DOHH2 (cell line): ENCODE measurements at regions not wholly inside any gene's neighbourhood (a gene's known extent, or its start where the extent isn't known, plus 50 kb on each side); places are given as distances from the start of the nearest gene placed in this dataset.

Source experiments
- H3F3A ChIP-seq: fragments of 200-600 bp; sonication (generic), shearing (Covaris generic); 2 replicates; pipeline ENCODE4 v1.6.0; 2016; ENCODE audit warnings: antibody characterized with exemption, mild to moderate bottlenecking; ENCODE audit not compliant: control insufficient read depth, insufficient read depth
- H3K27ac ChIP-seq: fragments of 200-600 bp; sonication (generic); 2 replicates; pipeline ENCODE4 v1.5.1; 2014; ENCODE audit warnings: low read depth, mild to moderate bottlenecking, low read length, moderate library complexity
- H3K27me3 ChIP-seq: fragments of 200-600 bp; sonication (generic); 2 replicates; pipeline ENCODE4 v1.6.1; 2014; ENCODE audit warnings: mild to moderate bottlenecking, low read length, mixed read lengths; ENCODE audit not compliant: control insufficient read depth
- H3K36me3 ChIP-seq: fragments of 200-600 bp; sonication (generic); 2 replicates; pipeline ENCODE4 v1.6.1; 2014; ENCODE audit warnings: mild to moderate bottlenecking, low read length, moderate library complexity, mixed read lengths; ENCODE audit not compliant: control insufficient read depth
- H3K4me1 ChIP-seq: fragments of 200-600 bp; sonication (generic); 2 replicates; pipeline ENCODE4 v1.6.1; 2014; ENCODE audit warnings: mild to moderate bottlenecking, low read length, mixed read lengths; ENCODE audit not compliant: control insufficient read depth
- H3K4me2 ChIP-seq: fragments of 200-600 bp; sonication (generic); 2 replicates; pipeline ENCODE4 v1.6.0; 2014; ENCODE audit warnings: mild to moderate bottlenecking, low read length, moderate library complexity
- H3K4me3 ChIP-seq: fragments of 200-600 bp; sonication (generic); 2 replicates; pipeline ENCODE4 v1.5.1; 2014; ENCODE audit warnings: mild to moderate bottlenecking, low read length, mixed read lengths
- H3K79me2 ChIP-seq: fragments of 200-600 bp; sonication (generic); 2 replicates; pipeline ENCODE4 v1.6.1; 2014; ENCODE audit warnings: mild to moderate bottlenecking, low read length, mixed read lengths; ENCODE audit not compliant: control insufficient read depth
- H3K9me2 ChIP-seq: fragments of 200-600 bp; sonication (generic); replicated peaks from 2 replicates; pipeline ENCODE4 v1.6.1; 2014; ENCODE audit warnings: mild to moderate bottlenecking, low read length, mixed read lengths; ENCODE audit not compliant: control insufficient read depth
- H3K9me3 ChIP-seq: fragments of 200-600 bp; sonication (generic); 2 replicates; pipeline ENCODE4 v1.6.1; 2014; ENCODE audit warnings: antibody characterized with exemption, low read length, mixed read lengths; ENCODE audit not compliant: control insufficient read depth, insufficient read depth
- H4K20me1 ChIP-seq: fragments of 200-600 bp; sonication (generic); 2 replicates; pipeline ENCODE4 v1.6.0; 2014; ENCODE audit warnings: low read depth, mild to moderate bottlenecking, antibody characterized with exemption, low read length, moderate library complexity; ENCODE audit not compliant: control insufficient read depth, insufficient read depth
- CTCF ChIP-seq: fragments of 200-600 bp; sonication (generic); IDR thresholded peaks from one replicate; pipeline ENCODE4 v1.5.1; 2014; ENCODE audit warnings: antibody characterized with exemption, mild to moderate bottlenecking, low read depth, low read length; ENCODE audit not compliant: poor library complexity, severe bottlenecking
- EZH2phosphoT487 ChIP-seq: fragments of 200-600 bp; sonication (generic); IDR thresholded peaks from 2 replicates; pipeline ENCODE4 v1.6.1; 2017; ENCODE audit warnings: borderline replicate concordance, mild to moderate bottlenecking, antibody characterized with exemption, low read length, moderate library complexity, mixed read lengths

DNA sequence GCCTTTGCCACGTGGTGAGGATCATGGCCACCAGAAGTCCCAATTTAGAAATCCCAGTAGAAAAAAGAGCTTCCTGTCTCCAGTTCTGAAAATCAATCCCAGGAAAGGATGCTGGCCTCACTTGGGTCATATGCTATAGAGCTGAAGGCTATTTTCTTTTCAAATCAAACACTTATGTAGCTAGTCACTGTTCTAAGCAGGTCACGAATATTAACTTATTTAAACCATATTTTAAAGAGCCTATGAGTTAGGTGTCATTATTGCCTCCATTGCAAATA lies 97.5 kb downstream of the VCPKMT start:
- H3K27ac ChIP-seq, result no peak overlapping the region

GRCh38 chr14:50020184-50020583 lies 96.2 kb downstream of the VCPKMT start:
- H3K9me3 ChIP-seq, result no peaks in the 10 kb centered on the region
- no peak overlapping the region for H3K4me3 ChIP-seq
- no peaks in the 10 kb centered on the region for H3K79me2 ChIP-seq
- TF ChIP-seq CTCF, result no peak
- TF ChIP-seq EZH2phosphoT487, result no peak
- H4K20me1 ChIP-seq, result no peaks in the 10 kb centered on the region
- H3K36me3 ChIP-seq, result no peaks in the 10 kb centered on the region
- no peaks in the 10 kb centered on the region for H3K9me2 ChIP-seq
- no peak overlapping the region for H3K27ac ChIP-seq
- no peaks in the 10 kb centered on the region for H3F3A ChIP-seq
- no peaks in the 10 kb centered on the region for H3K27me3 ChIP-seq
- peaks cover 9% of the 10 kb centered on the region for H3K4me1 ChIP-seq
- H3K4me2 ChIP-seq, result no peak overlapping the region

More for the DNA sequence above, 97.5 kb downstream of the VCPKMT start:
- no peaks in the 10 kb centered on the region for H4K20me1 ChIP-seq
- H3K79me2 ChIP-seq, result no peaks in the 10 kb centered on the region
- no peaks in the 10 kb centered on the region for H3F3A ChIP-seq
- H3K9me2 ChIP-seq, result no peaks in the 10 kb centered on the region
- H3K4me1 ChIP-seq, result peaks cover 9% of the 10 kb centered on the region
- no peaks in the 10 kb centered on the region for H3K36me3 ChIP-seq
- no peak overlapping the region for H3K4me3 ChIP-seq
- H3K9me3 ChIP-seq, result no peaks in the 10 kb centered on the region
- H3K4me2 ChIP-seq, result no peak overlapping the region
- H3K27me3 ChIP-seq, result no peaks in the 10 kb centered on the region
- TF ChIP-seq CTCF, result no peak
- TF ChIP-seq EZH2phosphoT487, result no peak

GRCh38 chr14:50020799-50021198 lies 95.6 kb downstream of the VCPKMT start:
- no peaks in the 10 kb centered on the region for H3K79me2 ChIP-seq
- no peak overlapping the region for H3K27ac ChIP-seq
- H4K20me1 ChIP-seq, result no peaks in the 10 kb centered on the region
- no peak overlapping the region for H3K4me2 ChIP-seq
- no peaks in the 10 kb centered on the region for H3F3A ChIP-seq
- H3K4me1 ChIP-seq, result peaks cover 9% of the 10 kb centered on the region
- no peak overlapping the region for H3K4me3 ChIP-seq
- no peaks in the 10 kb centered on the region for H3K9me3 ChIP-seq
- TF ChIP-seq EZH2phosphoT487, result no peak
- no peak for TF ChIP-seq CTCF
- no peaks in the 10 kb centered on the region for H3K9me2 ChIP-seq
- H3K36me3 ChIP-seq, result no peaks in the 10 kb centered on the region
- H3K27me3 ChIP-seq, result no peaks in the 10 kb centered on the region
